Neural progenitor cell (in vitro differentiated cells): ENCODE measurements at regions not wholly inside any gene's neighbourhood (a gene's known extent, or its start where the extent isn't known, plus 50 kb on each side); places are given as distances from the start of the nearest gene placed in this dataset.

Experiments
- CTCF ChIP-seq: fragments of 200-600 bp; sonication (generic); IDR thresholded peaks from 2 replicates; pipeline ENCODE4 v1.5.1; 2017; ENCODE audit warnings: antibody characterized with exemption, mild to moderate bottlenecking
- EZH2 ChIP-seq: fragments of 200-600 bp; sonication (generic); IDR thresholded peaks from 2 replicates; pipeline ENCODE4 v1.6.1; 2017; ENCODE audit warnings: antibody characterized with exemption, mild to moderate bottlenecking, moderate library complexity
- EZH2phosphoT487 ChIP-seq: fragments of 200-600 bp; sonication (generic); IDR thresholded peaks from 2 replicates; pipeline ENCODE4 v1.6.1; 2017; ENCODE audit warnings: antibody characterized with exemption

- no peak for TF ChIP-seq EZH2
- no peak for TF ChIP-seq CTCF
- no peak for TF ChIP-seq EZH2phosphoT487
Measured at GRCh38 chr15:95303713-95304112, 1026.8 kb upstream of the NR2F2 start.
